OCI-LY7 (cell line): ENCODE measurements at regions not wholly inside any gene's neighbourhood (a gene's known extent, or its start where the extent isn't known, plus 50 kb on each side); places are given as distances from the start of the nearest gene placed in this dataset.

Experiments used
- BruUV-seq: library from RNA; stranded (reverse); fragments of 400-500 nt; replicated peaks from 2 replicates; lab custom pipeline; 2021; lab: Mats Ljungman, UMichigan
- CTCF ChIA-PET: fragments of 300-600 bp; sonication (Branson Sonifier 250); formaldehyde crosslinking; loops from one replicate; lab custom pipeline; 2022; ENCODE audit warnings: antibody characterized with exemption; ENCODE audit not compliant: unreplicated experiment; lab: Charles Lee
- POLR2A ChIA-PET: fragments of 300-600 bp; sonication (Branson Sonifier 250); formaldehyde crosslinking; loops from one replicate; lab custom pipeline; 2022; ENCODE audit warnings: antibody characterized with exemption; lab: Charles Lee
- DNase-seq: peaks from one replicate; pipeline ENCODE4 v3.0.0-alpha.2; 2015; ENCODE audit warnings: low spot score
- H2AFZ ChIP-seq: fragments of 200-600 bp; sonication (generic), shearing (Covaris generic); 2 replicates; pipeline ENCODE4 v1.6.1; 2014; ENCODE audit warnings: mild to moderate bottlenecking, antibody characterized with exemption, low read length, moderate library complexity
- H3K27ac ChIP-seq: fragments of 200-600 bp; sonication (generic); 2 replicates; pipeline ENCODE4 v1.5.1; 2014; ENCODE audit warnings: mixed run types, low read depth, mild to moderate bottlenecking, moderate library complexity, low read length, inconsistent platforms; ENCODE audit not compliant: poor library complexity, severe bottlenecking
- H3K36me3 ChIP-seq: fragments of 200-600 bp; sonication (generic); 2 replicates; pipeline ENCODE4 v1.6.1; 2014; ENCODE audit warnings: mild to moderate bottlenecking, antibody characterized with exemption, low read length, moderate library complexity, mixed read lengths; ENCODE audit not compliant: insufficient read depth
- H3K4me1 ChIP-seq: fragments of 200-600 bp; sonication (generic); 2 replicates; pipeline ENCODE4 v1.5.1; 2014; ENCODE audit warnings: mild to moderate bottlenecking, low read length; ENCODE audit not compliant: insufficient read depth, poor library complexity, severe bottlenecking
- H3K4me2 ChIP-seq: fragments of 200-600 bp; sonication (generic); 2 replicates; pipeline ENCODE4 v1.6.1; 2014; ENCODE audit warnings: mild to moderate bottlenecking, low read length
- H3K4me3 ChIP-seq: fragments of 200-600 bp; sonication (generic); 2 replicates; pipeline ENCODE4 v1.5.1; 2014; ENCODE audit warnings: mild to moderate bottlenecking, low read depth, low read length; ENCODE audit not compliant: poor library complexity, severe bottlenecking
- H3K79me2 ChIP-seq: fragments of 200-600 bp; sonication (generic); 2 replicates; pipeline ENCODE4 v1.6.1; 2016; ENCODE audit warnings: low read depth, mild to moderate bottlenecking, low read length, moderate library complexity, mixed read lengths; ENCODE audit not compliant: insufficient read depth
- H3K9me2 ChIP-seq: fragments of 200-600 bp; sonication (generic); 2 replicates; pipeline ENCODE4 v1.6.1; 2016; ENCODE audit warnings: mild to moderate bottlenecking, low read length, mixed read lengths; ENCODE audit not compliant: insufficient read depth
- H3K9me3 ChIP-seq: fragments of 200-600 bp; sonication (generic); 2 replicates; pipeline ENCODE4 v1.6.1; 2014; ENCODE audit warnings: mild to moderate bottlenecking, mixed run types, low read length, mixed read lengths
- H4K20me1 ChIP-seq: fragments of 200-600 bp; sonication (generic); 2 replicates; pipeline ENCODE4 v1.6.1; 2014; ENCODE audit warnings: mild to moderate bottlenecking, antibody characterized with exemption, low read length, moderate library complexity, mixed read lengths; ENCODE audit not compliant: insufficient read depth
- EZH2phosphoT487 ChIP-seq: fragments of 200-600 bp; sonication (generic); IDR thresholded peaks from 2 replicates; pipeline ENCODE4 v1.6.1; 2018; ENCODE audit warnings: low read depth, borderline replicate concordance, mild to moderate bottlenecking, mixed run types, antibody characterized with exemption, low read length, moderate library complexity, mixed read lengths
- intact Hi-C: fragments of 100-400 bp; cut with micrococcal nuclease; formaldehyde crosslinking; loops from one replicate; pipeline ENCODE4 v1.10.0; 2022; ENCODE audit not compliant: unreplicated experiment
- TF ChIP-seq, protein P1 (sequence below): fragments of 200-600 bp; sonication (generic); conservative IDR thresholded peaks from 2 replicates; pipeline ENCODE4 v1.5.1; 2014; ENCODE audit warnings: mild to moderate bottlenecking, antibody characterized with exemption, low read length, moderate library complexity, mixed read lengths

- no peaks in the 10 kb centered on the region for H3K36me3 ChIP-seq
- intact Hi-C loops: no loop called here
- CTCF ChIA-PET: no interaction called here
- TF ChIP-seq, protein P1, sequence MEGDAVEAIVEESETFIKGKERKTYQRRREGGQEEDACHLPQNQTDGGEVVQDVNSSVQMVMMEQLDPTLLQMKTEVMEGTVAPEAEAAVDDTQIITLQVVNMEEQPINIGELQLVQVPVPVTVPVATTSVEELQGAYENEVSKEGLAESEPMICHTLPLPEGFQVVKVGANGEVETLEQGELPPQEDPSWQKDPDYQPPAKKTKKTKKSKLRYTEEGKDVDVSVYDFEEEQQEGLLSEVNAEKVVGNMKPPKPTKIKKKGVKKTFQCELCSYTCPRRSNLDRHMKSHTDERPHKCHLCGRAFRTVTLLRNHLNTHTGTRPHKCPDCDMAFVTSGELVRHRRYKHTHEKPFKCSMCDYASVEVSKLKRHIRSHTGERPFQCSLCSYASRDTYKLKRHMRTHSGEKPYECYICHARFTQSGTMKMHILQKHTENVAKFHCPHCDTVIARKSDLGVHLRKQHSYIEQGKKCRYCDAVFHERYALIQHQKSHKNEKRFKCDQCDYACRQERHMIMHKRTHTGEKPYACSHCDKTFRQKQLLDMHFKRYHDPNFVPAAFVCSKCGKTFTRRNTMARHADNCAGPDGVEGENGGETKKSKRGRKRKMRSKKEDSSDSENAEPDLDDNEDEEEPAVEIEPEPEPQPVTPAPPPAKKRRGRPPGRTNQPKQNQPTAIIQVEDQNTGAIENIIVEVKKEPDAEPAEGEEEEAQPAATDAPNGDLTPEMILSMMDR: no peak
- no peak for TF ChIP-seq EZH2phosphoT487
- H4K20me1 ChIP-seq: no peaks in the 10 kb centered on the region
- H3K4me1 ChIP-seq: no peaks in the 10 kb centered on the region
- POLR2A ChIA-PET: no interaction called here
- H3K4me2 ChIP-seq: no peak overlapping the region
- no peaks in the 10 kb centered on the region for H3K79me2 ChIP-seq
- no peak overlapping the region for H3K27ac ChIP-seq
- H3K9me2 ChIP-seq: no peaks in the 10 kb centered on the region
- no peak overlapping the region for H3K4me3 ChIP-seq
- no TSS peak for BruUV-seq
- DNase-seq: no peak
- no peak overlapping the region for H2AFZ ChIP-seq
- H3K9me3 ChIP-seq: no peaks in the 10 kb centered on the region
Observed at GRCh38 chr5:120954255-120954654, 490.2 kb downstream of the PRR16 start.

DNA sequence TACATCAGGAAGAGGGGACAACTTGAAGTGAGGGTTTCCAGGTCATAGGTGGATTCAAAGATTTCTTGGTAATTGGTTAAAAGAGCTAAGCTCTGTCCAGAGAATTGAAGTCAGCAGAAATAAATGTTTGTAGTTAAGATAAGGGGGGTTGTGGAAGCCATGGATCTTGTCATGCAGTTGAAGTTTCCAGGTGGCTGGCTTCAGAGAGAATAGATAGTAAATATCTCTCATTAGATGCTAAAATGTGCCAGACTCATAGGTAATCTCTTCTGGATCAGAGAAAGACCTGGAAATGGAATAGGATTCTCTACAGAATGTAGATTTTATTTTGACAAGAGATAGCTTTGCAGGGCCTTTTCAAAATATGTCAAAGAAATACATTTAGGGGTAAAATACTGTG lies 491.7 kb downstream of the PRR16 start:
- intact Hi-C loops: no loop called here
- no peak overlapping the region for H2AFZ ChIP-seq
- H3K9me2 ChIP-seq: no peaks in the 10 kb centered on the region
- H3K4me1 ChIP-seq: no peaks in the 10 kb centered on the region
- no peak overlapping the region for H3K4me2 ChIP-seq
- POLR2A ChIA-PET: no interaction called here
- no TSS peak for BruUV-seq
- H3K36me3 ChIP-seq: no peaks in the 10 kb centered on the region
- CTCF ChIA-PET: no interaction called here
- no peak overlapping the region for H3K4me3 ChIP-seq
- no peak for TF ChIP-seq EZH2phosphoT487
- TF ChIP-seq, protein P1: no peak
- H3K9me3 ChIP-seq: no peaks in the 10 kb centered on the region
- no peak overlapping the region for H3K27ac ChIP-seq
- H3K79me2 ChIP-seq: no peaks in the 10 kb centered on the region
- no peak for DNase-seq
- no peaks in the 10 kb centered on the region for H4K20me1 ChIP-seq

DNA sequence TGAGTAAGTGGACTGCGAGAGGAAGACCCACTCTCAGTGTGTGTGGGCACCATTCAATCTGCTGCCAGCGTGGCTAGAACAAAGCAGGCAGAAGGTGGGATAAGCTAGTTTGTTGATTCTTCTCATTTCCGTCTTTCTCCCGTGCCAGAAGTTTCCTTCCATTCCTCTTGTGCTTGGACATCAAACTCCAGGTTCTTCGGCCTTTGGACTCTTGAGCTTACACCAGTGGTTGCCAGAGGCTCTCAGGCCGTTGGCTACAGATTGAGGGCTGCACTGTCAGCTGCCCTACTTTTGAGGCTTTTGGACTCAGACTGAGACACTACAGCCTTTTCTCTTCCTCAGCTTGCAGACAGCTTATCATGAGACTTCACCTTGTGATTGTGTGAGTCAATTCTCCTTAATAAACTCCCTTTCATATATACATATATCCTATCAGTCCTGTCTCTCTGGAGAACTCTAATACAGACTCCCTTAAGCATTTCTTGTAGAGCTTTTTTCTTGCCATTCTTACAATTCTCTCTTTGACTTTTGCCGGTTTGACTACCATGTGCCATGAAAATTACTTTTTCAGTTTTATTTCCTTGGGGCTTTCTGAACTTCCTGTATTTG lies 494.9 kb downstream of the PRR16 start:
- ChIA-PET POLR2A (no interaction called here), CTCF (no interaction called here)
- H3K4me3 ChIP-seq: no peak overlapping the region
- no peaks in the 10 kb centered on the region for H3K79me2 ChIP-seq
- H2AFZ ChIP-seq: no peak overlapping the region
- no peak overlapping the region for H3K4me2 ChIP-seq
- H3K9me3 ChIP-seq: no peaks in the 10 kb centered on the region
- TF ChIP-seq, protein P1: no peak
- TF ChIP-seq EZH2phosphoT487: no peak
- no peaks in the 10 kb centered on the region for H4K20me1 ChIP-seq
- H3K4me1 ChIP-seq: no peaks in the 10 kb centered on the region
- H3K27ac ChIP-seq: no peak overlapping the region
- H3K9me2 ChIP-seq: no peaks in the 10 kb centered on the region
- no TSS peak for BruUV-seq
- DNase-seq: no peak
- intact Hi-C loops: no loop called here
- no peaks in the 10 kb centered on the region for H3K36me3 ChIP-seq
